ENCODE measurements at regions not wholly inside any gene's neighbourhood (a gene's known extent, or its start where the extent isn't known, plus 50 kb on each side); places are given as distances from the start of the nearest gene placed in this dataset.
"Not testable (repeated sequence)": the region's sequence is repeated elsewhere in the genome, so short reads cannot be mapped to it uniquely, and the experiment has no call there.

GRCh38 chr3:186440891-186441290 lies 78.9 kb upstream of the DGKG start:
- Histone ChIP-seq H2BK15ac (replicated peaks; ENCODE audit: low read depth) (no peak overlapping the region), H3K9ac (ENCODE audit: low read length) (no peak overlapping the region), H3K18ac (ENCODE audit: low read length) (no peak overlapping the region), H3K79me1 (ENCODE audit: low read length) (no peaks in the 10 kb centered on the region), H3K23ac (ENCODE audit: low read length) (no peak overlapping the region), H3K4me2 (ENCODE audit: low read length) (no peak overlapping the region), H3K27me3 (ENCODE audit: insufficient read depth, low read length, poor library complexity) (peaks cover 2% of the 10 kb centered on the region), H2BK5ac (ENCODE audit: low read length) (no peak overlapping the region), H4K8ac (ENCODE audit: low read depth, low read length) (no peak overlapping the region), H3K27ac (ENCODE audit: low read depth, low read length) (no peak overlapping the region), H3K4ac (ENCODE audit: low read depth, low read length) (no peak overlapping the region), H3K36me3 (ENCODE audit: control insufficient read depth, insufficient read depth, low read length) (no peaks in the 10 kb centered on the region), H2BK120ac (ENCODE audit: low read depth, low read length) (no peak overlapping the region), H2AK5ac (ENCODE audit: low read length) (no peak overlapping the region), H3K4me3 (ENCODE audit: low read length) (no peak overlapping the region), H4K5ac (ENCODE audit: low read length) (no peak overlapping the region), H3K4me1 (ENCODE audit: control insufficient read depth, low read depth, low read length) (peaks cover 6% of the 10 kb centered on the region), H3K56ac (ENCODE audit: low read length) (no peak overlapping the region), H3K79me2 (ENCODE audit: control insufficient read depth, insufficient read depth, low read length) (no peaks in the 10 kb centered on the region)
- no CpG with 5 or more reads among the region's 3 CpGs for WGBS (ENCODE audit: extremely low coverage, insufficient coverage, low lambda C conversion rate)
- no peak for DNase-seq

GRCh38 chr3:186439725-186440124 lies 77.7 kb upstream of the DGKG start:
- no peaks in the 10 kb centered on the region for H3K79me1 ChIP-seq (ENCODE audit: low read length)
- H3K9ac ChIP-seq (ENCODE audit: low read length) = no peak overlapping the region
- no peak overlapping the region for H3K18ac ChIP-seq (ENCODE audit: low read length)
- H3K4me1 ChIP-seq (ENCODE audit: control insufficient read depth, low read depth, low read length) = no peaks in the 10 kb centered on the region
- no peak overlapping the region for H3K4me2 ChIP-seq (ENCODE audit: low read length)
- no peak overlapping the region for H2BK15ac ChIP-seq (replicated peaks; ENCODE audit: low read depth)
- H3K4me3 ChIP-seq (ENCODE audit: low read length) = no peak overlapping the region
- H4K5ac ChIP-seq (ENCODE audit: low read length) = no peak overlapping the region
- no peak overlapping the region for H2BK120ac ChIP-seq (ENCODE audit: low read depth, low read length)
- H2BK5ac ChIP-seq (ENCODE audit: low read length) = no peak overlapping the region
- no peaks in the 10 kb centered on the region for H3K36me3 ChIP-seq (ENCODE audit: control insufficient read depth, insufficient read depth, low read length)
- no peaks in the 10 kb centered on the region for H3K79me2 ChIP-seq (ENCODE audit: control insufficient read depth, insufficient read depth, low read length)
- H3K23ac ChIP-seq (ENCODE audit: low read length) = no peak overlapping the region
- DNase-seq = no peak
- no peak overlapping the region for H3K27ac ChIP-seq (ENCODE audit: low read depth, low read length)
- H3K27me3 ChIP-seq (ENCODE audit: insufficient read depth, low read length, poor library complexity) = peaks cover 2% of the 10 kb centered on the region
- no peak overlapping the region for H4K8ac ChIP-seq (ENCODE audit: low read depth, low read length)
- no peak overlapping the region for H2AK5ac ChIP-seq (ENCODE audit: low read length)
- no peak overlapping the region for H3K4ac ChIP-seq (ENCODE audit: low read depth, low read length)
- no peak overlapping the region for H3K56ac ChIP-seq (ENCODE audit: low read length)
- WGBS (ENCODE audit: extremely low coverage, insufficient coverage, low lambda C conversion rate) = no CpG with 5 or more reads among the region's 6 CpGs

GRCh38 chr3:186435332-186435731 lies 73.3 kb upstream of the DGKG start:
- H2BK15ac ChIP-seq (replicated peaks; ENCODE audit: low read depth); H3K27ac ChIP-seq (ENCODE audit: low read depth, low read length); H2BK120ac ChIP-seq (ENCODE audit: low read depth, low read length); H4K5ac ChIP-seq (ENCODE audit: low read length); H3K4me2 ChIP-seq (ENCODE audit: low read length); H3K27me3 ChIP-seq (ENCODE audit: insufficient read depth, low read length, poor library complexity); H3K56ac ChIP-seq (ENCODE audit: low read length); H3K9ac ChIP-seq (ENCODE audit: low read length); H3K36me3 ChIP-seq (ENCODE audit: control insufficient read depth, insufficient read depth, low read length); H3K23ac ChIP-seq (ENCODE audit: low read length); H3K79me2 ChIP-seq (ENCODE audit: control insufficient read depth, insufficient read depth, low read length); H2BK5ac ChIP-seq (ENCODE audit: low read length); H2AK5ac ChIP-seq (ENCODE audit: low read length); H3K4ac ChIP-seq (ENCODE audit: low read depth, low read length); H3K4me3 ChIP-seq (ENCODE audit: low read length); H3K18ac ChIP-seq (ENCODE audit: low read length); H4K8ac ChIP-seq (ENCODE audit: low read depth, low read length); H3K4me1 ChIP-seq (ENCODE audit: control insufficient read depth, low read depth, low read length); H3K79me1 ChIP-seq (ENCODE audit: low read length); DNase-seq: not testable (repeated sequence)
- no CpG with 5 or more reads among the region's 30 CpGs for WGBS (ENCODE audit: extremely low coverage, insufficient coverage, low lambda C conversion rate)

GRCh38 chr3:186432944-186433732 lies 71.1 kb upstream of the DGKG start:
- Histone ChIP-seq H2BK15ac (replicated peaks; ENCODE audit: low read depth) (no peak overlapping the region), H3K27ac (ENCODE audit: low read depth, low read length) (no peak overlapping the region), H3K23ac (ENCODE audit: low read length) (no peak overlapping the region), H3K4me3 (ENCODE audit: low read length) (no peak overlapping the region), H4K5ac (ENCODE audit: low read length) (no peak overlapping the region), H3K56ac (ENCODE audit: low read length) (no peak overlapping the region), H3K4me1 (ENCODE audit: control insufficient read depth, low read depth, low read length) (no peaks in the 10 kb centered on the region), H3K9ac (ENCODE audit: low read length) (no peak overlapping the region), H3K27me3 (ENCODE audit: insufficient read depth, low read length, poor library complexity) (no peaks in the 10 kb centered on the region), H2BK120ac (ENCODE audit: low read depth, low read length) (no peak overlapping the region), H3K79me2 (ENCODE audit: control insufficient read depth, insufficient read depth, low read length) (no peaks in the 10 kb centered on the region), H3K36me3 (ENCODE audit: control insufficient read depth, insufficient read depth, low read length) (no peaks in the 10 kb centered on the region), H3K4ac (ENCODE audit: low read depth, low read length) (no peak overlapping the region), H4K8ac (ENCODE audit: low read depth, low read length) (no peak overlapping the region), H3K79me1 (ENCODE audit: low read length) (no peaks in the 10 kb centered on the region), H3K18ac (ENCODE audit: low read length) (no peak overlapping the region), H2BK5ac (ENCODE audit: low read length) (no peak overlapping the region), H3K4me2 (ENCODE audit: low read length) (no peak overlapping the region), H2AK5ac (ENCODE audit: low read length) (no peak overlapping the region)
- no CpG with 5 or more reads among the region's 6 CpGs for WGBS (ENCODE audit: extremely low coverage, insufficient coverage, low lambda C conversion rate)
- DNase-seq = no peak

GRCh38 chr3:186432189-186432588 lies 70.2 kb upstream of the DGKG start:
- Histone ChIP-seq H2BK5ac (ENCODE audit: low read length) (no peak overlapping the region), H3K18ac (ENCODE audit: low read length) (no peak overlapping the region), H3K4me3 (ENCODE audit: low read length) (no peak overlapping the region), H3K27ac (ENCODE audit: low read depth, low read length) (no peak overlapping the region), H3K36me3 (ENCODE audit: control insufficient read depth, insufficient read depth, low read length) (no peaks in the 10 kb centered on the region), H3K4me2 (ENCODE audit: low read length) (no peak overlapping the region), H3K27me3 (ENCODE audit: insufficient read depth, low read length, poor library complexity) (no peaks in the 10 kb centered on the region), H2AK5ac (ENCODE audit: low read length) (no peak overlapping the region), H3K56ac (ENCODE audit: low read length) (no peak overlapping the region), H2BK15ac (replicated peaks; ENCODE audit: low read depth) (no peak overlapping the region), H3K4ac (ENCODE audit: low read depth, low read length) (no peak overlapping the region), H4K8ac (ENCODE audit: low read depth, low read length) (no peak overlapping the region), H3K4me1 (ENCODE audit: control insufficient read depth, low read depth, low read length) (no peaks in the 10 kb centered on the region), H3K79me1 (ENCODE audit: low read length) (no peaks in the 10 kb centered on the region), H3K23ac (ENCODE audit: low read length) (no peak overlapping the region), H3K9ac (ENCODE audit: low read length) (no peak overlapping the region), H3K79me2 (ENCODE audit: control insufficient read depth, insufficient read depth, low read length) (no peaks in the 10 kb centered on the region), H4K5ac (ENCODE audit: low read length) (no peak overlapping the region), H2BK120ac (ENCODE audit: low read depth, low read length) (no peak overlapping the region)
- no CpG with 5 or more reads among the region's 4 CpGs for WGBS (ENCODE audit: extremely low coverage, insufficient coverage, low lambda C conversion rate)
- no peak for DNase-seq
